HEK293 (cell line): ENCODE measurements at regions not wholly inside any gene's neighbourhood (a gene's known extent, or its start where the extent isn't known, plus 50 kb on each side); places are given as distances from the start of the nearest gene placed in this dataset.

Source experiments
- CTCF ChIA-PET: fragments of 350-600 bp; formaldehyde crosslinking; extraction: SDS; loops from one replicate; lab custom pipeline; 2021; ENCODE audit warnings: antibody characterized with exemption; lab: Yijun Ruan, JAX
- POLR2A ChIA-PET: fragments of 300-600 bp; formaldehyde crosslinking; extraction: SDS; loops from one replicate; lab custom pipeline; 2020; ENCODE audit warnings: antibody characterized with exemption, inconsistent platforms; lab: Yijun Ruan, JAX
- H3K27ac ChIP-seq: fragments of 200-500 bp; sonication (Bioruptor generic); 2 replicates; pipeline ENCODE4 v1.5.1; 2014; ENCODE audit warnings: low read depth, low read length, control low read depth, inconsistent platforms; ENCODE audit errors: extremely low read depth
- H3K36me3 ChIP-seq, 2 experiments: fragments of 200-500 bp in 1 of 2; sonication (Bioruptor generic) in 1 of 2; 1 replicate in 1 of 2; 2 replicates in 1 of 2; pipeline ENCODE4 v1.5.1; 2014 to 2017; ENCODE audit warnings: inconsistent platforms in 2 of 2, low read length in 2 of 2; ENCODE audit not compliant: control insufficient read depth in 2 of 2, insufficient read depth in 1 of 2
- H3K4me1 ChIP-seq: fragments of 200-500 bp; sonication (Bioruptor generic); 2 replicates; pipeline ENCODE4 v1.5.1; 2014; ENCODE audit warnings: mild to moderate bottlenecking, low read length, inconsistent platforms; ENCODE audit not compliant: control insufficient read depth, insufficient read depth
- H3K4me3 ChIP-seq: 2 replicates; pipeline ENCODE4 v1.5.1; 2011; ENCODE audit warnings: low read depth, mild to moderate bottlenecking, control low read depth, low read length, moderate library complexity
- H3K9me3 ChIP-seq: fragments of 200-500 bp; sonication (Bioruptor generic); 2 replicates; pipeline ENCODE4 v1.5.1; 2014; ENCODE audit warnings: low read depth, low read length, inconsistent platforms; ENCODE audit not compliant: control insufficient read depth, insufficient read depth
- EGR2 ChIP-seq: fragments of 450-650 bp; formaldehyde crosslinking; IDR thresholded peaks from 2 replicates; pipeline ENCODE4 v1.5.1; 2016; ENCODE audit warnings: low read depth, missing biosample characterization, missing genetic modification characterization
- ELK4 ChIP-seq: IDR thresholded peaks from 2 replicates; pipeline ENCODE4 v1.6.1; 2011; ENCODE audit warnings: mild to moderate bottlenecking, low read depth, low read length, borderline replicate concordance
- GFI1B ChIP-seq: fragments of 450-650 bp; formaldehyde crosslinking; IDR thresholded peaks from 2 replicates; pipeline ENCODE4 v1.5.1; 2016; ENCODE audit warnings: missing biosample characterization, missing genetic modification characterization
- INSM2 ChIP-seq: fragments of 450-650 bp; formaldehyde crosslinking; IDR thresholded peaks from 2 replicates; pipeline ENCODE4 v1.5.1; 2016; ENCODE audit warnings: missing biosample characterization, missing genetic modification characterization
- KLF1 ChIP-seq: fragments of 450-650 bp; formaldehyde crosslinking; IDR thresholded peaks from 2 replicates; pipeline ENCODE4 v1.5.1; 2016; ENCODE audit warnings: missing biosample characterization, missing genetic modification characterization
- REPIN1 ChIP-seq: fragments of 450-650 bp; formaldehyde crosslinking; IDR thresholded peaks from 2 replicates; pipeline ENCODE4 v1.5.1; 2017; ENCODE audit warnings: missing biosample characterization, missing genetic modification characterization, low read depth
- SP2 ChIP-seq: fragments of 450-650 bp; formaldehyde crosslinking; IDR thresholded peaks from 2 replicates; pipeline ENCODE4 v1.5.1; 2016; ENCODE audit warnings: missing biosample characterization, missing genetic modification characterization
- WT1 ChIP-seq: fragments of 450-650 bp; formaldehyde crosslinking; IDR thresholded peaks from 2 replicates; pipeline ENCODE4 v1.5.1; 2016; ENCODE audit warnings: missing biosample characterization, missing genetic modification characterization
- ZBTB20 ChIP-seq: fragments of 450-650 bp; formaldehyde crosslinking; IDR thresholded peaks from 2 replicates; pipeline ENCODE4 v1.5.1; 2016; ENCODE audit warnings: missing biosample characterization, missing genetic modification characterization
- ZBTB26 ChIP-seq: fragments of 450-650 bp; formaldehyde crosslinking; optimal IDR thresholded peaks from 2 replicates; pipeline ENCODE3; 2016; ENCODE audit warnings: missing biosample characterization, mild to moderate bottlenecking, missing genetic modification characterization
- ZFHX2 ChIP-seq: fragments of 450-650 bp; formaldehyde crosslinking; conservative IDR thresholded peaks from 2 replicates; pipeline ENCODE4 v1.5.1; 2016; ENCODE audit warnings: missing biosample characterization, missing genetic modification characterization
- ZFP37 ChIP-seq: fragments of 450-650 bp; formaldehyde crosslinking; IDR thresholded peaks from 2 replicates; pipeline ENCODE4 v1.5.1; 2016; ENCODE audit warnings: missing biosample characterization, missing genetic modification characterization
- ZFP69B ChIP-seq: fragments of 450-650 bp; formaldehyde crosslinking; IDR thresholded peaks from 2 replicates; pipeline ENCODE4 v1.5.1; 2016; ENCODE audit warnings: missing biosample characterization, missing genetic modification characterization
- ZIC2 ChIP-seq: fragments of 450-650 bp; formaldehyde crosslinking; IDR thresholded peaks from 2 replicates; pipeline ENCODE4 v1.5.1; 2016; ENCODE audit warnings: missing biosample characterization, missing genetic modification characterization
- ZNF157 ChIP-seq: fragments of 450-650 bp; formaldehyde crosslinking; IDR thresholded peaks from 2 replicates; pipeline ENCODE4 v1.5.1; 2016; ENCODE audit warnings: missing biosample characterization, missing genetic modification characterization
- ZNF2 ChIP-seq: fragments of 450-650 bp; formaldehyde crosslinking; IDR thresholded peaks from 2 replicates; pipeline ENCODE4 v1.5.1; 2016; ENCODE audit warnings: missing biosample characterization, missing genetic modification characterization
- ZNF266 ChIP-seq: fragments of 450-650 bp; formaldehyde crosslinking; IDR thresholded peaks from 2 replicates; pipeline ENCODE4 v1.5.1; 2016; ENCODE audit warnings: missing biosample characterization, missing genetic modification characterization, low read depth
- ZNF335 ChIP-seq: fragments of 450-650 bp; formaldehyde crosslinking; conservative IDR thresholded peaks from 2 replicates; pipeline ENCODE4 v1.5.1; 2016; ENCODE audit warnings: missing biosample characterization, missing genetic modification characterization
- ZNF391 ChIP-seq: fragments of 450-650 bp; formaldehyde crosslinking; IDR thresholded peaks from 2 replicates; pipeline ENCODE4 v1.5.1; 2016; ENCODE audit warnings: low read depth, missing biosample characterization, missing genetic modification characterization, borderline replicate concordance
- ZNF404 ChIP-seq: fragments of 450-650 bp; formaldehyde crosslinking; IDR thresholded peaks from 2 replicates; pipeline ENCODE4 v1.5.1; 2017; ENCODE audit warnings: missing biosample characterization, missing genetic modification characterization
- ZNF561 ChIP-seq: fragments of 450-650 bp; IDR thresholded peaks from 2 replicates; pipeline ENCODE4 v1.5.1; 2018; ENCODE audit warnings: missing biosample characterization, missing genetic modification characterization, borderline replicate concordance
- ZNF600 ChIP-seq: fragments of 450-650 bp; formaldehyde crosslinking; IDR thresholded peaks from 2 replicates; pipeline ENCODE4 v1.5.1; 2016; ENCODE audit warnings: missing biosample characterization, missing genetic modification characterization
- ZNF623 ChIP-seq: fragments of 450-650 bp; formaldehyde crosslinking; IDR thresholded peaks from 2 replicates; pipeline ENCODE4 v1.5.1; 2016; ENCODE audit warnings: missing biosample characterization, missing genetic modification characterization
- ZNF670 ChIP-seq: fragments of 450-650 bp; formaldehyde crosslinking; IDR thresholded peaks from 2 replicates; pipeline ENCODE4 v1.5.1; 2016; ENCODE audit warnings: missing biosample characterization, missing genetic modification characterization, low read depth
- ZNF692 ChIP-seq: fragments of 450-650 bp; formaldehyde crosslinking; IDR thresholded peaks from 2 replicates; pipeline ENCODE4 v1.5.1; 2016; ENCODE audit warnings: missing biosample characterization, missing genetic modification characterization
- ZNF792 ChIP-seq: fragments of 450-650 bp; formaldehyde crosslinking; IDR thresholded peaks from 2 replicates; pipeline ENCODE4 v1.5.1; 2016; ENCODE audit warnings: missing biosample characterization, missing genetic modification characterization
- ZNF843 ChIP-seq: fragments of 450-650 bp; formaldehyde crosslinking; IDR thresholded peaks from 2 replicates; pipeline ENCODE4 v1.5.1; 2016; ENCODE audit warnings: missing biosample characterization, missing genetic modification characterization
- ZXDB ChIP-seq: fragments of 450-650 bp; formaldehyde crosslinking; IDR thresholded peaks from 2 replicates; pipeline ENCODE4 v1.5.1; 2016; ENCODE audit warnings: missing biosample characterization, missing genetic modification characterization

GRCh38 chr18:22349317-22349898 lies 68.3 kb downstream of the CTAGE1 start:
- Histone ChIP-seq H3K4me3 (no peak overlapping the region), H3K27ac (peak overlapping the region; percentile 88; the same call in 1 of the 2 replicates), H3K36me3 (no peaks in the 10 kb centered on the region), H3K9me3 (no peaks in the 10 kb centered on the region), H3K4me1 (peaks cover 35% of the 10 kb centered on the region)
- ChIA-PET POLR2A (no interaction called here), CTCF (interaction anchor here (0.7 kb wide), 1 partner anchor 315 kb away, joined by 4 read pairs; no protein-coding TSS in a partner anchor)
- TF ChIP-seq EGR2 (tag by site-specific recombination) (peak; percentile 35; the same call in 1 of the 2 replicates), ELK4 (no peak), ZNF692 (tag by site-specific recombination) (0 out of 2 replicates have a peak, but pooled peaks have one; percentile 14), ZBTB20 (tag by site-specific recombination) (no peak; the same call in 1 of the 2 replicates), ZNF843 (tag by site-specific recombination) (no peak), ZNF157 (tag by site-specific recombination) (no peak), GFI1B (tag by site-specific recombination) (peak; percentile 63; the same call in 1 of the 2 replicates), SP2 (tag by site-specific recombination) (no peak), ZNF391 (no peak), ZNF266 (tag by site-specific recombination) (no peak), ZNF600 (tag by site-specific recombination) (peak; percentile 27), KLF1 (tag by site-specific recombination) (peak; percentile 64; the same call in 1 of the 2 replicates), ZFHX2 (tag by site-specific recombination) (peak; percentile 62), ZNF561 (no peak), INSM2 (tag by site-specific recombination) (no peak), ZNF404 (tag by site-specific recombination) (0 out of 2 replicates have a peak, but pooled peaks have one; percentile 5), ZXDB (tag by site-specific recombination) (0 out of 2 replicates have a peak, but pooled peaks have one; percentile 12), ZNF670 (tag by site-specific recombination) (no peak), WT1 (tag by site-specific recombination) (peak; percentile 75), REPIN1 (tag by site-specific recombination) (no peak)

GRCh38 chr18:22348521-22349316 lies 69.0 kb downstream of the CTAGE1 start:
- CTCF ChIA-PET, result interaction anchor here (0.6 to 2.1 kb wide), 3 partner anchors 49 to 531 kb away, joined by 3 to 6 read pairs (median 5); no protein-coding TSS in a partner anchor
- Histone ChIP-seq H3K27ac (peak overlapping the region; percentile 88), H3K36me3 (no peaks in the 10 kb centered on the region), H3K4me1 (peaks cover 42% of the 10 kb centered on the region), H3K4me3 (peak overlapping the region; percentile 32), H3K9me3 (no peaks in the 10 kb centered on the region)
- POLR2A ChIA-PET, result interaction anchor here (0.9 kb wide), 1 partner anchor 179 kb away, joined by 3 read pairs; no protein-coding TSS in a partner anchor
- peak; percentile 48 for TF ChIP-seq ZNF335 (tag by site-specific recombination)
- TF ChIP-seq ZIC2 (tag by site-specific recombination), result peak; percentile 73
- peak; percentile 88 for TF ChIP-seq ZNF623
- peak; percentile 83 for TF ChIP-seq ZFP37 (tag by site-specific recombination)
- TF ChIP-seq ZBTB26 (tag by site-specific recombination), result peak; percentile 62
- 0 out of 2 replicates have a peak, but pooled peaks have one; percentile 23 for TF ChIP-seq ZNF792 (tag by site-specific recombination)
- 0 out of 2 replicates have a peak, but pooled peaks have one; percentile 51 for TF ChIP-seq ZNF2
- peak; percentile 60; the same call in 1 of the 2 replicates for TF ChIP-seq ZFP69B
